ENCODE measurements at regions not wholly inside any gene's neighbourhood (a gene's known extent, or its start where the extent isn't known, plus 50 kb on each side); places are given as distances from the start of the nearest gene placed in this dataset.

DNA sequence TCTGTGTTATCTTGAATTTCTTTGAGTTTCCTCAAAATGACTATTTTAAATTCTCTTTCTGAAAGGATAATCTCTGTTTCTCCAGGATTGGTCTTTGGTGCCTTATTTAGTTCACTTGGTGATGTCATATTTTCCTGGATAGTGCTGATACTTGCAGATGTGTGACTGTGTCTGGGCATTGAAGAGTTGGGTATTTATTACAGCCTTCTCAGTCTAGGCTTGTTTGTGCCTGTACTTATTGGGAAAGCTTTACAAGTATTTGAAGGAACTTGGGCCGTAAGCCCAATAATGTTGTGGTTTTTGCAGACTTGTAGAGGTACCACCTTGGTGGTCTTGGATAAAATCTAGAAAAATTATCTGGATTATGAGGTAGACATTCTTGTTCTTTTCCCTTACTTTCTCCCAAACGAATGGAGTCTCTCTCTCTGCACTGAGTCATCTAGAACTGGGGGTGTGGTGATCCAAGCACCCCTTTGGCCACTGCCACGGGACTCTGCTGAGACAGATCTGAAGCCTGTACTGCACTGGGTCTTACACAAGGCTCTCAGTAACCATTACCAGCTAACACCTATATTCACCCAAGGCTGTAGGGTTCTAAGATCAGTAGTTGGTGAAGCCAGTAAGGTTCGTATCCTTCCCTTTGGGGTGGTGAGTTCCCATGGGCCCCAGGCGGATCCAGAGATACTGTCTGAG lies 703.7 kb upstream of the MGAT4C start:
- Histone ChIP-seq H3K27me3 (ENCODE audit: insufficient read depth, low read length) (no peaks in the 10 kb centered on the region), H3K4me3 (ENCODE audit: insufficient read depth, low read depth, low read length) (no peak overlapping the region), H3K4me1 (ENCODE audit: insufficient read depth, low read length) (no peaks in the 10 kb centered on the region), H3K36me3 (ENCODE audit: insufficient read depth, low read length) (no peaks in the 10 kb centered on the region), H3K9me3 (ENCODE audit: insufficient read depth, low read depth, low read length) (no peaks in the 10 kb centered on the region), H3K9ac (ENCODE audit: low read length) (no peak overlapping the region), H3K79me2 (ENCODE audit: insufficient read depth, low read length) (no peaks in the 10 kb centered on the region), H2AFZ (ENCODE audit: low read depth, low read length) (no peak overlapping the region), H4K20me1 (ENCODE audit: insufficient read depth, low read length) (no peaks in the 10 kb centered on the region), H3K4me2 (ENCODE audit: low read length) (no peak overlapping the region), H3K27ac (ENCODE audit: low read depth, low read length) (no peak overlapping the region)
- H3K27me3 Mint-ChIP-seq (ENCODE audit: low read depth, unreplicated experiment), result no peaks in the 10 kb centered on the region
- TF ChIP-seq, protein P1, sequence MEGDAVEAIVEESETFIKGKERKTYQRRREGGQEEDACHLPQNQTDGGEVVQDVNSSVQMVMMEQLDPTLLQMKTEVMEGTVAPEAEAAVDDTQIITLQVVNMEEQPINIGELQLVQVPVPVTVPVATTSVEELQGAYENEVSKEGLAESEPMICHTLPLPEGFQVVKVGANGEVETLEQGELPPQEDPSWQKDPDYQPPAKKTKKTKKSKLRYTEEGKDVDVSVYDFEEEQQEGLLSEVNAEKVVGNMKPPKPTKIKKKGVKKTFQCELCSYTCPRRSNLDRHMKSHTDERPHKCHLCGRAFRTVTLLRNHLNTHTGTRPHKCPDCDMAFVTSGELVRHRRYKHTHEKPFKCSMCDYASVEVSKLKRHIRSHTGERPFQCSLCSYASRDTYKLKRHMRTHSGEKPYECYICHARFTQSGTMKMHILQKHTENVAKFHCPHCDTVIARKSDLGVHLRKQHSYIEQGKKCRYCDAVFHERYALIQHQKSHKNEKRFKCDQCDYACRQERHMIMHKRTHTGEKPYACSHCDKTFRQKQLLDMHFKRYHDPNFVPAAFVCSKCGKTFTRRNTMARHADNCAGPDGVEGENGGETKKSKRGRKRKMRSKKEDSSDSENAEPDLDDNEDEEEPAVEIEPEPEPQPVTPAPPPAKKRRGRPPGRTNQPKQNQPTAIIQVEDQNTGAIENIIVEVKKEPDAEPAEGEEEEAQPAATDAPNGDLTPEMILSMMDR (IDR thresholded peaks at IDR 0.05; ENCODE audit: insufficient read depth, low read depth, low read length), result no peak
- TF ChIP-seq EZH2 (IDR thresholded peaks at IDR 0.05; ENCODE audit: insufficient read depth, low read length), result no peak
- H3K4me3 Mint-ChIP-seq (ENCODE audit: unreplicated experiment), result no peak overlapping the region
- DNase-seq (ENCODE audit: low read depth) (no peak), FAIRE-seq (no peak)
- H3K27ac Mint-ChIP-seq (ENCODE audit: unreplicated experiment), result no peak overlapping the region
- H3K4me1 Mint-ChIP-seq (ENCODE audit: low read depth, unreplicated experiment), result no peaks in the 10 kb centered on the region
- no peaks in the 10 kb centered on the region for H3K36me3 Mint-ChIP-seq (ENCODE audit: low read depth, unreplicated experiment)
- H3K9me3 Mint-ChIP-seq (ENCODE audit: unreplicated experiment), result no peaks in the 10 kb centered on the region

DNA sequence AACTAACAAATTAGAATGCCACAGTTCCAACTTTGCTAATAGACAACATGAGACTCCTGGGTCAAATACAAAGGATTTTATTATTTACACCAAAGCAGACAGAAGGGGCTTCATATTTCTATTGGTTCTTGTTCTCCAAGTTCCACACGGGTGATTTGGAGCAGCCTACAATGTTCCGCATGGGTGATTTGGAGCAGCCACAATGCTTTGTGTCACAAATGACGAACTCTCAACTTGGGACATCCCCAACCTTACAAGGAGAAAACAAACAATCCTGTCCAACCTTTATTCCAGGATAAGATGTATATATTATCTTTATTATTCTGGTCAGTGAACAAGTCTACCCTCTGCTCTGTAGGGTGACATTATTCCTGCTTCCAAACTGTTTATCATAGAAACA lies 694.3 kb upstream of the MGAT4C start:
- Histone ChIP-seq H3K79me2 (ENCODE audit: insufficient read depth, low read length) (no peaks in the 10 kb centered on the region), H3K36me3 (ENCODE audit: insufficient read depth, low read length) (no peaks in the 10 kb centered on the region), H3K27me3 (ENCODE audit: insufficient read depth, low read length) (no peaks in the 10 kb centered on the region), H3K4me1 (ENCODE audit: insufficient read depth, low read length) (no peaks in the 10 kb centered on the region), H3K9ac (ENCODE audit: low read length) (no peak overlapping the region), H3K27ac (ENCODE audit: low read depth, low read length) (no peak overlapping the region), H2AFZ (ENCODE audit: low read depth, low read length) (no peak overlapping the region), H3K9me3 (ENCODE audit: insufficient read depth, low read depth, low read length) (no peaks in the 10 kb centered on the region), H3K4me2 (ENCODE audit: low read length) (no peak overlapping the region), H4K20me1 (ENCODE audit: insufficient read depth, low read length) (no peaks in the 10 kb centered on the region), H3K4me3 (ENCODE audit: insufficient read depth, low read depth, low read length) (no peak overlapping the region)
- TF ChIP-seq, protein P1 (IDR thresholded peaks at IDR 0.05; ENCODE audit: insufficient read depth, low read depth, low read length), result no peak
- no peak for TF ChIP-seq EZH2 (IDR thresholded peaks at IDR 0.05; ENCODE audit: insufficient read depth, low read length)
- Mint-ChIP-seq H3K27ac (ENCODE audit: unreplicated experiment) (no peak overlapping the region), H3K27me3 (ENCODE audit: low read depth, unreplicated experiment) (no peaks in the 10 kb centered on the region), H3K4me1 (ENCODE audit: low read depth, unreplicated experiment) (no peaks in the 10 kb centered on the region), H3K9me3 (ENCODE audit: unreplicated experiment) (no peaks in the 10 kb centered on the region), H3K4me3 (ENCODE audit: unreplicated experiment) (no peak overlapping the region), H3K36me3 (ENCODE audit: low read depth, unreplicated experiment) (no peaks in the 10 kb centered on the region)
- FAIRE-seq, result no peak
- no peak for DNase-seq (ENCODE audit: low read depth)

DNA sequence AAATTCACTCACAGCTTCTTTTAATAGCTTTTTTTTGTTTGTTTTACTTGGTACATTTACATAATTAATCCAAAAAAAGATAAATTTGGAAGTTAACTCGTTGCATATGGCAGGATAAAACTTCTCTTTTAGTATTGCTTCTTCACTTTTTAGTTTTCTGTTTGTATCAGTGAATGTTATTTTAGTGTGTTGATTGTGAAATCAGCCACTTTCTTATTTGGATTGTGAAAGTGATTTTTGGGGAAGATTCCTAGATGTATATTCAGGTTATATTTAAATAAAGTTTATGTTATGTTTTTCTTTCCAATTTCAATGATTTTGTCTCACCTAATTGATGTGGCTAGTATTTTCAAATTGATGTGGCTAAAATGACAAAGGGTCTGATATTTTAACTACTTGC lies 693.9 kb upstream of the MGAT4C start:
- Histone ChIP-seq H3K4me2 (ENCODE audit: low read length) (no peak overlapping the region), H3K9me3 (ENCODE audit: insufficient read depth, low read depth, low read length) (no peaks in the 10 kb centered on the region), H3K9ac (ENCODE audit: low read length) (no peak overlapping the region), H2AFZ (ENCODE audit: low read depth, low read length) (no peak overlapping the region), H3K79me2 (ENCODE audit: insufficient read depth, low read length) (no peaks in the 10 kb centered on the region), H4K20me1 (ENCODE audit: insufficient read depth, low read length) (no peaks in the 10 kb centered on the region), H3K4me3 (ENCODE audit: insufficient read depth, low read depth, low read length) (no peak overlapping the region), H3K36me3 (ENCODE audit: insufficient read depth, low read length) (no peaks in the 10 kb centered on the region), H3K4me1 (ENCODE audit: insufficient read depth, low read length) (no peaks in the 10 kb centered on the region), H3K27me3 (ENCODE audit: insufficient read depth, low read length) (no peaks in the 10 kb centered on the region), H3K27ac (ENCODE audit: low read depth, low read length) (no peak overlapping the region)
- FAIRE-seq (no peak), DNase-seq (ENCODE audit: low read depth) (no peak)
- Mint-ChIP-seq H3K9me3 (ENCODE audit: unreplicated experiment) (no peaks in the 10 kb centered on the region), H3K27ac (ENCODE audit: unreplicated experiment) (no peak overlapping the region), H3K36me3 (ENCODE audit: low read depth, unreplicated experiment) (no peaks in the 10 kb centered on the region), H3K27me3 (ENCODE audit: low read depth, unreplicated experiment) (no peaks in the 10 kb centered on the region), H3K4me1 (ENCODE audit: low read depth, unreplicated experiment) (no peaks in the 10 kb centered on the region), H3K4me3 (ENCODE audit: unreplicated experiment) (no peak overlapping the region)
- TF ChIP-seq EZH2 (IDR thresholded peaks at IDR 0.05; ENCODE audit: insufficient read depth, low read length), result no peak
- TF ChIP-seq, protein P1 (IDR thresholded peaks at IDR 0.05; ENCODE audit: insufficient read depth, low read depth, low read length), result no peak

Data from astrocyte (in vitro differentiated cells and primary cell).